H1 (cell line): ENCODE measurements at regions not wholly inside any gene's neighbourhood (a gene's known extent, or its start where the extent isn't known, plus 50 kb on each side); places are given as distances from the start of the nearest gene placed in this dataset.

Experiments
- CTCF ChIA-PET: fragments of 300-600 bp; sonication (Branson Sonifier 250); formaldehyde crosslinking; loops from one replicate; lab custom pipeline; 2021; ENCODE audit not compliant: partially characterized antibody; lab: Charles Lee
- POLR2A ChIA-PET: fragments of 300-600 bp; sonication (Branson Sonifier 250); formaldehyde crosslinking; loops from one replicate; lab custom pipeline; 2021; ENCODE audit warnings: inconsistent platforms; ENCODE audit not compliant: partially characterized antibody; lab: Charles Lee
- DNase-seq, 2 experiments: peaks; one replicate each; pipeline versions ENCODE4 v3.0.0 to v3.0.0-alpha.2; 2010 to 2022; ENCODE audit warnings: low spot score in 2 of 2, low read depth in 1 of 2, mixed read lengths in 1 of 2
- FAIRE-seq: peaks from 2 replicates; lab custom pipeline; 2011; peaks lifted over from hg19 to GRCh38; lab: Jason Lieb, UNC
- H2AFZ ChIP-seq: 2 replicates; pipeline ENCODE4 v1.8.1; 2012; ENCODE audit warnings: low read length, inconsistent platforms
- H2AK5ac ChIP-seq: 2 replicates; pipeline ENCODE4 v1.6.1; 2013; ENCODE audit warnings: low read depth, low read length
- H2BK120ac ChIP-seq: replicated peaks from 2 replicates; pipeline ENCODE3; 2013; ENCODE audit warnings: low read depth, low read length, inconsistent platforms
- H2BK12ac ChIP-seq: 2 replicates; pipeline ENCODE4 v1.6.1; 2013; ENCODE audit warnings: low read depth, low read length
- H2BK15ac ChIP-seq: 2 replicates; pipeline ENCODE4 v1.6.1; 2013; ENCODE audit warnings: low read length
- H2BK20ac ChIP-seq: 2 replicates; pipeline ENCODE4 v1.6.1; 2013; ENCODE audit warnings: low read length
- H2BK5ac ChIP-seq: 2 replicates; pipeline ENCODE4 v1.6.1; 2013; ENCODE audit warnings: low read depth, low read length
- H3K14ac ChIP-seq: 2 replicates; pipeline ENCODE4 v1.6.1; 2013; ENCODE audit warnings: inconsistent platforms; ENCODE audit not compliant: insufficient read length
- H3K18ac ChIP-seq: 2 replicates; pipeline ENCODE4 v1.6.1; 2013; ENCODE audit warnings: low read length; ENCODE audit errors: extremely low read depth
- H3K23ac ChIP-seq: 2 replicates; pipeline ENCODE4 v1.6.1; 2013; ENCODE audit warnings: inconsistent platforms; ENCODE audit not compliant: insufficient read length
- H3K23me2 ChIP-seq: 2 replicates; pipeline ENCODE4 v1.6.1; 2013; ENCODE audit warnings: low read depth, low read length
- H3K27ac ChIP-seq: 2 replicates; pipeline ENCODE4 v1.6.1; 2011; ENCODE audit warnings: low read depth, low read length, inconsistent platforms
- H3K27me3 ChIP-seq, 4 experiments: replicated peaks in 1 of 4; 1 replicate in 1 of 4; 2 replicates in 3 of 4; pipeline versions ENCODE4 v1.6.1 to v1.8.1; 2011 to 2013; ENCODE audit warnings: low read length in 3 of 4, mild to moderate bottlenecking in 3 of 4, inconsistent platforms in 2 of 4, mixed read lengths in 2 of 4, moderate library complexity in 1 of 4; ENCODE audit not compliant: control insufficient read depth in 3 of 4, insufficient read depth in 3 of 4; ENCODE audit errors: extremely low read depth in 1 of 4
- H3K36me3 ChIP-seq, 4 experiments: 2 replicates each; pipeline versions ENCODE4 v1.6.1 to v1.8.1; 2011 to 2013; ENCODE audit warnings: mild to moderate bottlenecking in 4 of 4, low read length in 3 of 4, moderate library complexity in 2 of 4, control low read depth in 1 of 4, inconsistent platforms in 1 of 4; ENCODE audit not compliant: insufficient read depth in 4 of 4, control insufficient read depth in 2 of 4
- H3K4ac ChIP-seq: replicated peaks from 2 replicates; pipeline ENCODE3; 2013; ENCODE audit warnings: low read length, low read depth, mixed read lengths, inconsistent platforms; ENCODE audit not compliant: insufficient read length
- H3K4me1 ChIP-seq, 4 experiments: replicated peaks in 1 of 4; 1 replicate in 1 of 4; 2 replicates in 3 of 4; pipeline versions ENCODE4 v1.6.1 to v1.8.1; 2011 to 2013; ENCODE audit warnings: low read length in 3 of 4, inconsistent platforms in 2 of 4, mixed read lengths in 1 of 4; ENCODE audit not compliant: insufficient read depth in 4 of 4, control insufficient read depth in 3 of 4
- H3K4me2 ChIP-seq, 2 experiments: 2 replicates each; pipeline versions ENCODE4 v1.6.1 to v1.8.1; 2011 to 2013; ENCODE audit warnings: low read depth in 2 of 2, low read length in 2 of 2, control low read depth in 1 of 2, inconsistent platforms in 1 of 2, mild to moderate bottlenecking in 1 of 2; ENCODE audit not compliant: insufficient read depth in 1 of 2
- H3K4me3 ChIP-seq, 4 experiments: fragments of 200-600, 300-600 bp in 1 of 4; sonication (generic), shearing (Covaris generic), sonication (Bioruptor Twin) in 1 of 4; 2 replicates each; pipeline versions ENCODE4 v1.5.1 to v1.8.1; 2011 to 2016; ENCODE audit warnings: low read length in 4 of 4, low read depth in 3 of 4, control low read depth in 2 of 4, inconsistent platforms in 2 of 4, mild to moderate bottlenecking in 2 of 4, mixed read lengths in 1 of 4, moderate library complexity in 1 of 4; ENCODE audit not compliant: insufficient read depth in 2 of 4; ENCODE audit errors: extremely low read depth in 1 of 4
- H3K56ac ChIP-seq: replicated peaks from 2 replicates; pipeline ENCODE3; 2013; ENCODE audit warnings: low read depth, mild to moderate bottlenecking, mixed read lengths, low read length, inconsistent platforms; ENCODE audit not compliant: insufficient read length
- H3K79me1 ChIP-seq: 2 replicates; pipeline ENCODE4 v1.6.1; 2013; ENCODE audit warnings: low read depth, low read length, control low read depth
- H3K79me2 ChIP-seq, 2 experiments: 2 replicates each; pipeline versions ENCODE4 v1.6.1 to v1.8.1; 2012 to 2013; ENCODE audit warnings: low read length in 2 of 2, mild to moderate bottlenecking in 2 of 2, inconsistent platforms in 1 of 2; ENCODE audit not compliant: insufficient read depth in 2 of 2, control insufficient read depth in 1 of 2
- H3K9ac ChIP-seq, 4 experiments: replicated peaks in 1 of 4; 1 replicate in 1 of 4; 2 replicates in 3 of 4; pipeline versions ENCODE4 v1.6.1 to v1.8.1; 2011 to 2013; ENCODE audit warnings: low read depth in 3 of 4, low read length in 3 of 4, control low read depth in 2 of 4, mild to moderate bottlenecking in 2 of 4, moderate library complexity in 2 of 4, inconsistent platforms in 1 of 4; ENCODE audit errors: extremely low read depth in 1 of 4
- H3K9me3 ChIP-seq, 2 experiments: 2 replicates each; pipeline versions ENCODE4 v1.6.1 to v1.8.1; 2012 to 2013; ENCODE audit warnings: mild to moderate bottlenecking in 2 of 2, moderate library complexity in 2 of 2, control low read depth in 1 of 2, inconsistent platforms in 1 of 2, low read depth in 1 of 2, low read length in 1 of 2, mixed read lengths in 1 of 2; ENCODE audit not compliant: insufficient read depth in 2 of 2
- H4K20me1 ChIP-seq, 2 experiments: replicated peaks in 1 of 2; 2 replicates each; pipeline versions ENCODE3 to v1.8.1; 2011 to 2013; ENCODE audit warnings: inconsistent platforms in 2 of 2, low read length in 2 of 2, mild to moderate bottlenecking in 1 of 2; ENCODE audit not compliant: insufficient read depth in 2 of 2, control insufficient read depth in 1 of 2
- H4K5ac ChIP-seq: 2 replicates; pipeline ENCODE4 v1.6.1; 2013; ENCODE audit warnings: low read length, low read depth, mixed read lengths, inconsistent platforms; ENCODE audit not compliant: insufficient read length
- H4K8ac ChIP-seq: 2 replicates; pipeline ENCODE4 v1.8.0; 2013; ENCODE audit warnings: mild to moderate bottlenecking, moderate library complexity, low read length, inconsistent platforms; ENCODE audit not compliant: insufficient read depth; ENCODE audit errors: extremely low read depth
- H4K91ac ChIP-seq: replicated peaks from 2 replicates; pipeline ENCODE3; 2013; ENCODE audit warnings: low read length, mixed read lengths, inconsistent platforms; ENCODE audit not compliant: insufficient read length
- ATF3 ChIP-seq: IDR thresholded peaks from 2 replicates; pipeline ENCODE4 v1.6.1; 2011; ENCODE audit warnings: low read depth, mild to moderate bottlenecking, low read length; ENCODE audit not compliant: insufficient read depth
- FOSL1 ChIP-seq: IDR thresholded peaks from 2 replicates; pipeline ENCODE4 v1.6.1; 2011; ENCODE audit warnings: mild to moderate bottlenecking, low read depth, low read length, moderate library complexity; ENCODE audit not compliant: insufficient read depth
- KDM1A ChIP-seq: fragments of 200-600, 300-600 bp; sonication (generic); IDR thresholded peaks from 2 replicates; pipeline ENCODE4 v1.7.1; 2016; ENCODE audit warnings: mild to moderate bottlenecking, low read length, borderline replicate concordance
- KDM5A ChIP-seq: fragments of 200-600 bp; IDR thresholded peaks from 2 replicates; pipeline ENCODE4 v1.7.1; 2012; ENCODE audit warnings: mild to moderate bottlenecking, low read length, inconsistent platforms, mixed read lengths
- PHF8 ChIP-seq: fragments of 200-600 bp; sonication (generic); conservative IDR thresholded peaks from 2 replicates; pipeline ENCODE4 v1.7.1; 2012; ENCODE audit warnings: low read depth, mild to moderate bottlenecking, inconsistent platforms, low read length, moderate library complexity
- POLR2AphosphoS5 ChIP-seq: IDR thresholded peaks from 2 replicates; pipeline ENCODE4 v1.6.1; 2011; ENCODE audit warnings: low read depth, low read length
- RNF2 ChIP-seq: fragments of 200-900, 300-1000 bp; sonication (generic); IDR thresholded peaks from 2 replicates; pipeline ENCODE4 v1.7.1; 2016; ENCODE audit warnings: borderline replicate concordance, low read depth, mild to moderate bottlenecking, antibody characterized with exemption, low read length; ENCODE audit not compliant: poor library complexity, severe bottlenecking; ENCODE audit errors: missing control alignments
- TAF1 ChIP-seq: IDR thresholded peaks from 2 replicates; pipeline ENCODE4 v1.6.1; 2011; ENCODE audit warnings: mild to moderate bottlenecking, low read depth, low read length
- YY1 ChIP-seq: IDR thresholded peaks from 2 replicates; pipeline ENCODE4 v1.6.1; 2011; ENCODE audit warnings: low read depth, mild to moderate bottlenecking, low read length
- WGBS, 2 experiments: shearing (Covaris generic) in 1 of 2; methylation state at CpG; one replicate each; pipeline versions ENCODE4 v1.1.6 to v1.1.7; 2013 to 2015; ENCODE audit warnings: low lambda C conversion rate in 2 of 2, mixed read lengths in 2 of 2, inconsistent platforms in 1 of 2, low coverage in 1 of 2, missing lambda C conversion rate in 1 of 2; ENCODE audit not compliant: insufficient replicate concordance in 2 of 2, insufficient coverage in 1 of 2, insufficient read length in 1 of 2; ENCODE audit errors: extremely low coverage in 1 of 2, missing lambda C conversion rate in 1 of 2; 5-methylcytosine and 5-hydroxymethylcytosine counted together

DNA sequence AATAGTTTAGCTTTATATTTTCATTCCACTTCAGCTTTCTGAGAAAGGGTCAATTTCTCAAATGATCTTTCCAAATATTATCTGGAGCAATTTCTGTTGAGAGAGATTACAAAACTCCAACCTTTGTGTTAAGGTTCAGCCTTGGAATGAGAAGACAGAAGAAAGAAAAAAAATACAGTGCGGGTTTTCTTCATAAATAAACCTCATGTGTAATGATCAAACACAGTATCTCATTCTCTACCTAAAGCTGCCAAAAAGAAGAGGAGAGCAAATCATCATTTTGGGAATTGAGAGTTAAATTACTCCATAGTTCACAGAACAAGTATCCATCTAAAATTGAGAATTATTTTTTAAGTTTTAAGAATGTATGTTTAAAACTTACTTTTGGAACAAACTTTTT, 420.5 kb downstream of the KLF5 start:
- Histone ChIP-seq H2BK20ac (no peak overlapping the region), H3K56ac (no peak overlapping the region), H2AFZ (no peak overlapping the region), H4K91ac (no peak overlapping the region), H3K4me1 (no peaks in the 10 kb centered on the region), H4K5ac (no peak overlapping the region), H4K20me1 (no peaks in the 10 kb centered on the region), H3K79me2 (no peaks in the 10 kb centered on the region), H2BK12ac (no peak overlapping the region), H3K23ac (no peak overlapping the region), H3K18ac (no peak overlapping the region), H2BK5ac (no peak overlapping the region), H3K9me3 (no peaks in the 10 kb centered on the region), H3K14ac (no peak overlapping the region), H4K8ac (no peak overlapping the region), H3K79me1 (no peaks in the 10 kb centered on the region), H3K27ac (no peak overlapping the region), H2BK15ac (no peak overlapping the region), H3K27me3 (no peaks in the 10 kb centered on the region), H3K4ac (no peak overlapping the region), H3K23me2 (no peaks in the 10 kb centered on the region), H3K4me3 (no peak overlapping the region), H3K36me3 (no peaks in the 10 kb centered on the region), H2BK120ac (no peak overlapping the region), H2AK5ac (no peak overlapping the region), H3K4me2 (no peak overlapping the region), H3K9ac (no peak overlapping the region)
- 78% methylated on average over 1 of the region's 1 CpG; no CpG with 5 or more reads in 1 of the 2 experiments for WGBS, 2 experiments
- TF ChIP-seq PHF8, result no peak
- TF ChIP-seq FOSL1, result no peak
- TF ChIP-seq TAF1, result no peak
- TF ChIP-seq RNF2, result no peak
- no peak for TF ChIP-seq POLR2AphosphoS5
- TF ChIP-seq KDM1A, result no peak
- no peak for TF ChIP-seq YY1
- no peak for TF ChIP-seq ATF3
- no peak for TF ChIP-seq KDM5A
- POLR2A ChIA-PET, result no interaction called here
- FAIRE-seq (no peak), DNase-seq (no peak)
- CTCF ChIA-PET, result no interaction called here
